ENCODE measurements at regions not wholly inside any gene's neighbourhood (a gene's known extent, or its start where the extent isn't known, plus 50 kb on each side); places are given as distances from the start of the nearest gene placed in this dataset.

GRCh38 chr4:126375462-126376054 lies 1060.8 kb downstream of the FAT4 start:
- H3K27ac ChIP-seq = no peak overlapping the region
- no peak for TF ChIP-seq CTCF (IDR thresholded peaks at IDR 0.05)
- no peak for TF ChIP-seq ZFX (IDR thresholded peaks at IDR 0.05; ENCODE audit: borderline replicate concordance)

DNA sequence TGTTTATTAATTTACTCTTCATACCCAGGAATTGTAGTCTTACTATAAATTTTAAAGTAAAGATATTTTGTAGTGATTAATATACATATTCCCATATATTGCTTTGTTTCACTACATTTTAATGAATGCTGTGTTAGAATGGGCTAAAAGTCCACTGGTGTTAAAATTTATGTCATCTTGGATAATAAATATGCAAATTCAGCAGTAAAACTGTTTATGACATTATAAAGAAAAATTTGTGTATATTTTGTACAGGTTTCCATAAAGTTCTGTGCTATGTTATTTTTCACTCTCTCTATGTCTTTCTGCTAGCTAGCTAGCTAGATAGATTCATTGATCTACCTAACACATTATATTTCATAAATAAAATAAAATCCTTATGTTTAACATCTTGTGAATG lies 1071.2 kb downstream of the FAT4 start:
- no peak for TF ChIP-seq CTCF (IDR thresholded peaks at IDR 0.05)
- no peak for TF ChIP-seq ZFX (IDR thresholded peaks at IDR 0.05; ENCODE audit: borderline replicate concordance)
- no peak overlapping the region for H3K27ac ChIP-seq

GRCh38 chr4:126386512-126386911 lies 1071.8 kb downstream of the FAT4 start:
- TF ChIP-seq ZFX (IDR thresholded peaks at IDR 0.05; ENCODE audit: borderline replicate concordance) = no peak
- TF ChIP-seq CTCF (IDR thresholded peaks at IDR 0.05) = no peak
- no peak overlapping the region for H3K27ac ChIP-seq

DNA sequence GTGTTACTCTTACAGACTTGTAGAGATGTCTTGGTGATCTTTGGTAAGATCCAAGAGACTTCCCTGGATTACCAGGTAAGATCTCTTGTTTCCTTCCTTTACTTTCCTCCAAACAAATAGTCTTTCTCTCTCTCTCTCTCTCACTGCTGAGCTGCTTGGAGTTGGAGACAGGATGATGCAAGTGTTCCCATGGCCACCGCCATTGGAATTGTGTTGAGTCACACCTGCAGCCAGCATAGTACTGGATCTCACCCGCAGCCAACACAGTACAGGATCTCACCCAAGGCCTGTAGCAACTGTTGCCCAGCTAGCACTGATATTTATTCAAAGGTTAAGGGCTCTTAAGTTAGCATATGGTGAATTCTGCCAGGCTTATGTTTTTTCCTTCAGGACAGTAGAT lies 1080.9 kb downstream of the FAT4 start:
- no peak overlapping the region for H3K27ac ChIP-seq
- TF ChIP-seq CTCF (IDR thresholded peaks at IDR 0.05) = no peak
- TF ChIP-seq ZFX (IDR thresholded peaks at IDR 0.05; ENCODE audit: borderline replicate concordance) = no peak

DNA sequence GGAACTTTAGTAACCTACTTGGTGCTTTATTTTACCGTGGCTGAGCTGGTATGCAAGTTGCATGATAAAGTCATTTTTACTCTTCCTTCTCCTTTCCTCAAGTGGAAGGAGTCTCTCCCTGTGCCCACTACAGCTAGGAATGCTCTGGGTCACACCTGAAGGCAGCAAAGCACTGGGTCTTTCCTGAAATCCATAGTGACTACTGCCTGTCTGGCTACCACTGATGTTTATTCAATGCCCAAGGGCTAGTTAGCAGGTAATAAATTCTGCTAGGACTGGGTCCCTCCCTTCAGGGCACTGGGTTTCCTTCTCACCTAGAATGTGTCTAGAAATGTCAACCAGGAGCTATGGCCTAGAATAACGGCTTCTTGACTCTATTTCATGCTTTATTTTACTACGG lies 1081.4 kb downstream of the FAT4 start:
- H3K27ac ChIP-seq = no peak overlapping the region
- TF ChIP-seq ZFX (IDR thresholded peaks at IDR 0.05; ENCODE audit: borderline replicate concordance) = no peak

DNA sequence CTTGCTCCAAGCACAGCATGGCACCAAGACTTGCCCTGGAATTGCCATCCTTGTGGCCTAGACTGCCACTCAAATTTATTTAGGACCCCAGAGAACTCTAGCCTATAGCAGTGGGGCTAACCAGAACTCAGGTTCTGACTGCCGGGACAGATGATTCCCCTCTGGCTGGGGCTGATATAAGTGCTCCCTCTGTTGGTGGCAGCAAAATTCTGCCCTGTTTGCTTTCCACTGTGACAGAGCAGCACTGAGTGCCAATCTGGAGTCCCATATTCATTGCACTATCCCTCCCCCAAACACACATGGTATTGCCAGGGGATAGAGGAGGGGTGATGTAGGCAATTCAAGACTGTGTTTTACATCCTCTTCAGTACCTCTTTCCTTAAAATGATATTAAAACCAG lies 1081.9 kb downstream of the FAT4 start:
- TF ChIP-seq CTCF (IDR thresholded peaks at IDR 0.05) = peak; percentile 33
- no peak for TF ChIP-seq ZFX (IDR thresholded peaks at IDR 0.05; ENCODE audit: borderline replicate concordance)
- H3K27ac ChIP-seq = no peak overlapping the region

DNA sequence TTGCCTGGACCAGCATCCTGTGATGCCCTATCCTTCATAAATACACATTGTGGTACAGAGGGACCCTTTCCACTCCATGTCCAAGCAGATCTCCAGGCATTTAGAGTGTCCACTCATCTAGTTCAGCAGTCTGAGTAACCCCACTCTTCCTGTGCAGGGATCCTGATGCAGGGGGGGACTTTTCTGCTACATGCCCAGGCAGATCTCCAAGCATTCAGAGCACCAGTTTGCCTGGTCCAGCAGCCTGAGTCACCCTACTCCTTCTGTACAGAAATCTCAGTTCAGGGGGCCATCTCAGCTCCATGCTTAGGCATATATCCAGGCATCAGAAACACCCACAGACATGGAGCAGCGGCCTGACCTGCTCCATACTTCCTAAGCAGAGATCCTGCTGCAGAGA lies 1089.8 kb downstream of the FAT4 start:
- no peak overlapping the region for H3K27ac ChIP-seq

More for the DNA sequence above, 1089.8 kb downstream of the FAT4 start:
- TF ChIP-seq CTCF (IDR thresholded peaks at IDR 0.05) (no peak), ZFX (IDR thresholded peaks at IDR 0.05; ENCODE audit: borderline replicate concordance) (no peak)

All from 22Rv1 (cell line).